ENCODE measurements at regions not wholly inside any gene's neighbourhood (a gene's known extent, or its start where the extent isn't known, plus 50 kb on each side); places are given as distances from the start of the nearest gene placed in this dataset.

- DNase-seq = no peak
These were observed 815.7 kb upstream of the MIR17HG start for GRCh38 chr13:90531744-90532143.

DNA sequence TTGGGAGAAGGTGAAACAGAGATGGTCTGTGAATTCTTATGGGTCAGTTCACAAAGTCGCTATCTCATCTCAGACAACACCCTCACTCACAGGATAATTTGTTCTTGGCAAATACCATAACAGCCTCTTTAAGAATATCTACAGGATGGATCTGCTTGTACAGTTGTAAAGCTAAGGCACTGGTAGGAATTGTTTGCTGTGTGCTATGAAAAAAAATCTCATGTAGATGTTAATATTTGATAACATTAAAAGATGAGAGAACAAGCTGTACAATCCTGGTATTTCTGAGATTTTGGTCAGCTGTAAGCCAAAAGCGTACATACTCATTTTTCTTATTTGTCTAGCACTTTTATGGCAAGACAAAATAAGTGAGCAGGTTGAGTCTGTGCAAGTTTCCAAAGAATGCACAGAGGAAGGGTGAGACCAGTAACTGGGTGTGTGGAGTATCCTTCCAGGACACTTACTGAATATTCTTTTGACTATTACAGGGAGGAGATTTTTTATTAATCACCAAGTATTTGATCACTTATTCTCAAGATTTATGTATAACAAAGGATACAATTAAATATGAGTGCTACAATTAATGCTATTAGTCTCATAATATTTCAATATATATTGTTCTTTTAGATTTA, 814.5 kb upstream of the MIR17HG start:
- DNase-seq = no peak

DNA sequence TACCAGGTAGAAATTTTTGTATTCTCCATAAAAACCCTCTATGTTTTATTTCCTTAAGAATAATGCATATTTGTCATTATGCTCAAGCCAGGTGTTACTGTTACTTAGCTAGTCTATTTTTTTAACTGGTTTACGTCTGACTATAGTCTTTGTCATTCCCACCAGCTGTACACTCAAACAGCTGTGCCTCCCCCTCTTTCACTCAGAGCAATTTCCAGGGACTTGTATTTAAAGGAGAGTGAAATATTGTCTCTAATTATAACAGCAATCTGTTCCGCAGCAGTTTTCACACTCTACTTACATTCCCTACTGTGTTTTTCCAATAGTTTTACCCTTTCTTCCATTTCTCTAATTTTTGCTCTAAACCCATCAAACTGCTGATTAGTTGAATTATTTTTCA, 813.6 kb upstream of the MIR17HG start:
- no peak for DNase-seq

GRCh38 chr13:90534617-90535370, 812.7 kb upstream of the MIR17HG start:
- DNase-seq = no peak

DNA sequence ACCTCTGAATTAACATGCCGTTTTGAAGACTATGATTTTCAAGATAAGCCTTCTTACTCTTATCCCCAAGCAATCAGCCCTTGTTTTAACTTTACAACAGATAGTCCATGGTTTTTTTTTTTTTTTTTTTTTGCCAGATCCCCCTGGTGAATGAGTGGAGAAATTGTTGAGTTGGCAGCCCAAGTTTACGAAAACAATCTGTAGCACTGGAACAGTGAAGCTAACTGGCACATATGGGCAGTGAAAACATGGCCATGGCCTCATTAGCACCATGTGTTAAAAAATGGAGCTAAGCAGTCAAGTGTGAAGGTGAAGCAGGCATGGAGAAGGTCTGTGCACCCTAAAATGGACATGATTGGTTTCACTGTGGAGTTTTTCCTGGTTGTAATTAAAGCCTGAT, 812.1 kb upstream of the MIR17HG start:
- DNase-seq = no peak

- no peak for DNase-seq
These were observed 809.4 kb upstream of the MIR17HG start for GRCh38 chr13:90538063-90538462.

- no peak for DNase-seq
These were observed 806.1 kb upstream of the MIR17HG start for GRCh38 chr13:90541346-90541745.

DNA sequence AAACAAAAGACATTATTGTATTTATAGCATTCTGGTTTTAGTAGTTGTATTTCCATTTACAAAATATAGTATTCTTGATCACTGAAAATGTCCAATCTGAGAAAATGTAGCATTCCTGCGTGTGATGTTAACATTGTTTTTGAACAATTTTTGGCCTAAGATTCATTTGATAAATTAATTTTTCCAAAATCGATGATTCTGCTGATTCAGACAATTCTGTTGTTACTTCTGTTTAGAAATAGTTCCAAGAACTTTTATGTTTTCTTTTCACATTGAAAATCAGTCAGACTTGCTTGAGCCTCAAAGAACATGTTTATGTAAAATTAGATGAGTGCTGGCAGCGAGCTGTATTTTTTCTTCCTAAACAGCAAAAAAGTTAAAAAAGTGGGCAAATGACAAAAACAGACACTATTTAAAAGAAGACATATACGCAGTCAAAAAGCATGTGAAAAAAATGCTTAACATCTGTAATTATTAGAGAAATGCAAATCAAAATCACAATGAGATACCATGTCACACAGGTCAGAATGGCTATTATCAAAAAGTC, 804.5 kb upstream of the MIR17HG start:
- no peak for DNase-seq

DNA sequence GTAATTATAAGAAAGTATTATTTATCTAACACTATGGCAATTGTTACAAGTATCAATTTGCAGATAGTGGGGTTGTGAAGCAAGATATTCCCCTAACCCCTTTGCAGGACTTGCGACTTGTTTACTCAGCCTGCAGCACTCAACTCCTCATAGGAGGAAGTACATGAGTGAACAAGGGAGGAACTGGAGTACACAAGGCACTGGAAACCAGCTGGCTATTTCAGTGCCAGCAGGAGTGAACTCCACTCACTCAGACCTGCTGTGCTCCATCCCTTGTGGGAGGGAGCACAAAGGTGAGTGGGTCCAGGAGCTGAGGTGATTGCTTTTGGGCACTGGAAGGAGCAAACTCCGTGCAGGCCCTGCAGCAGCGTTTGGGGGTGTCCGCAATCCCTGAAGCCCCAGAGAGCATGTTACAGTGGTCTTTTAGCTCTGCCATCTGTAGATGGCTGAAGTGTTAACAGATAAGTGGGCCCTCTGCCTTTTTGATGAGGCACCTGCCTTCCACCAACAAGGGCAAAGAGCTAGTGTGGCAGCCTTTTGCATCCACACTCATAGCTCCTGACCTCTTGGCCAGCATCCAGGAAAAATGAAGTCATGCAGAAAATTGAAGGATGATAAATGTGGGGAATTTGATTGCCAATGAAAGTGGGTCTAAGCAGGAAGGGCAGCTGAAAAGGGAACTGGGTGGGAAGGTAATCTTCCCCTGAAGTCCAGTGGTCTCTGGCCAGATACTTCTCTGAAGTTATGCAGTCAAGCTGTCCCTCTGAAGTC, 802.2 kb upstream of the MIR17HG start:
- no peak for DNase-seq

GRCh38 chr13:90547272-90547790, 800.2 kb upstream of the MIR17HG start:
- DNase-seq = no peak

GRCh38 chr13:90551253-90551652, 796.2 kb upstream of the MIR17HG start:
- DNase-seq = no peak

GRCh38 chr13:90552702-90553101, 794.8 kb upstream of the MIR17HG start:
- no peak for DNase-seq

GRCh38 chr13:90553159-90553558, 794.3 kb upstream of the MIR17HG start:
- no peak for DNase-seq

GRCh38 chr13:90557626-90558025, 789.9 kb upstream of the MIR17HG start:
- DNase-seq = no peak

DNA sequence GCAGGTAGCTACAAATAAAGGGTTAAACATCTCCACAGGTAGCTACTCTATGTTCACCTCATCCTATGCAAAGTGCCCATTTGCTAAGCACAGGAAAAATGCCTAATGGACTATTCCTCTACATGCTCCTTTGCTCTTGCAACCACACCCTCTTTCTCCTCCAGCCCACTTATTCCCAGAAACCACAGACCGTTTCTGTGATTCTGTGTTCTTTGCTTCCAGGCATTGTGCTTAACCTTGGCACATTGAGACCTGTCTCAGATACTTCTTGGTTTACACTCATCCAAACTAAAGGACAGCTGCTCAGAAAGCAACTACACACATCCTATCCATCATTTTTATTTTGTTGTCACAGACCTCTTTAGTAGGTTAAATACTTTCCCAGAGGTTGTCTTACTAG, 785.0 kb upstream of the MIR17HG start:
- no peak for DNase-seq

GRCh38 chr13:90564096-90564495, 783.4 kb upstream of the MIR17HG start:
- no peak for DNase-seq

GRCh38 chr13:90564566-90564965, 782.9 kb upstream of the MIR17HG start:
- no peak for DNase-seq

- DNase-seq = no peak
These were observed 781.3 kb upstream of the MIR17HG start for GRCh38 chr13:90565985-90566713.

DNA sequence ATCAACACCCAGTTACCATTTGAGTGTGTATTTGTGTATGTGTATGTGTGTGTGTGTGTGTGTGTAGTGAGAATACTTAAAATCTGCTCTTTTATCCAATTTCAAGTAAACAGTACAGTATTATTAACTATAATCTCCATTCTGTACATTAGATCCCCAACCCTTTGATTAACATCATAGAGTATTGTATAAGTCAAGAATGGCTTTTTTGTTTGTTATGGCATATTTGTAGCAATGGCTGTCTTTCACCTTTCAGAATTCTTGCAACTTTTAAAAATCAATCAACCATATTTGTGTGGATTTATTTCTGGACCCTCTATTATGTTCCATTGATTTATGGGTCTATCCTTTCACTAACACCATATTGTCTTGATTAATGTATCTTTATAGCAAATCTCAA, 779.3 kb upstream of the MIR17HG start:
- DNase-seq = no peak

DNA sequence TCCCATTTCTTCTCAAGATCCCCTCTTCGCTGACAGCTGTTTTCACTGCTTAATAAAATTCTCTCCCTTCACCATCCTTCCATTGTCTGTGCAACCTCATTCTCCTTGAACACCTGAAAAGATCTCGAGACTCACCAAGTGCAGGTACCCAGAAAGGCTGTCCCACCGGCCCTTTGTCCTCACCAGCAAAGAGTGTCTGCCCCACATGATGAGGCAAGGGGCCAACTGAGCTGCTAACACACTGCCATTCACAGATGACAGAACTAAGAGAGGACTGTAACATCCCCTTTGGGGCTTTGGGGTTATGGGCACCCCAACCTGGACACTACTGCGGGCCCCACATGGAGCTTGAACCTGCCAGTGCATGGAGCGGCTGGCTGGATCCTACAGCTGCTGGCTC, 771.4 kb upstream of the MIR17HG start:
- DNase-seq = no peak

DNA sequence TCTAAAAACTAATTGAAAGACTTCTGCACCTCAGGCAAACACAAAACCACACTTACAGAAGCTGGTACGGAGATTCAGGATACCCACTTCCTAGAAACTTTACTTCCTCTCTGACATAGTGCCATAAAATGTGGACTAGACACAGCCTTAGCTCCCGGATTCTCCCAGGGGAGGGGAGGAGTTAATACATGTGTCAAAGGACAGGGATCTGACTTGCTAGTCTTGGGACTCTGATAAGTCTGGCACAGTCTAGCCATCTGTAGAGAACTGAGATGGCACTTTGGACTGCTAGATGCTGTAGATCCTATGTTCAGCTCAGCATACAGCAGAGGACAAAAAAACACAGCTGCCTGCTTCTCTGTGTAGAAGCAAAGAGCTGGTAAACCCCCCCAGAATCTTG, 769.8 kb upstream of the MIR17HG start:
- no peak for DNase-seq

DNA sequence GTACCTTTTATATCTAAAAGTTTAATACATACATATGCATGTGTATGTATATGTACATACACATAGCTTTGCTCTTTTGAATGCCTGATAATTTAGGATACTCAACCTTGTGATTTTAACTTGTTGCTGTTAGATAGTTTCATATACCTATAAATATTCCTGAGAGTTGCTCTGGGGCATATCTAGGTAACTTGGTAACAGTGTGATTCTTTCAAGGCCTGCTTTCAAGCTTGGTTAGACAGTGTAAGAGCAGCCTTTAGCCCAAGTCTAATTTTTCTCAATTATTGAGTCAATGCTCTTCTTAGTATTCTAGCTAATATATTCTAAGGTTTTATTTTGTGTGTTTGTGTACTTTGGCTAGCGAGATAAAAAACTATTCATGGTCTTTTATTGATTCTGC, 762.1 kb upstream of the MIR17HG start:
- no peak for DNase-seq
